OCI-LY7 (cell line): ENCODE measurements at regions not wholly inside any gene's neighbourhood (a gene's known extent, or its start where the extent isn't known, plus 50 kb on each side); places are given as distances from the start of the nearest gene placed in this dataset.

ENCODE experiments used
- EZH2phosphoT487 ChIP-seq: fragments of 200-600 bp; sonication (generic); IDR thresholded peaks from 2 replicates; pipeline ENCODE4 v1.6.1; 2018; ENCODE audit warnings: low read depth, borderline replicate concordance, mild to moderate bottlenecking, mixed run types, antibody characterized with exemption, low read length, moderate library complexity, mixed read lengths
- TF ChIP-seq, protein P1 (sequence below): fragments of 200-600 bp; sonication (generic); conservative IDR thresholded peaks from 2 replicates; pipeline ENCODE4 v1.5.1; 2014; ENCODE audit warnings: mild to moderate bottlenecking, antibody characterized with exemption, low read length, moderate library complexity, mixed read lengths

DNA sequence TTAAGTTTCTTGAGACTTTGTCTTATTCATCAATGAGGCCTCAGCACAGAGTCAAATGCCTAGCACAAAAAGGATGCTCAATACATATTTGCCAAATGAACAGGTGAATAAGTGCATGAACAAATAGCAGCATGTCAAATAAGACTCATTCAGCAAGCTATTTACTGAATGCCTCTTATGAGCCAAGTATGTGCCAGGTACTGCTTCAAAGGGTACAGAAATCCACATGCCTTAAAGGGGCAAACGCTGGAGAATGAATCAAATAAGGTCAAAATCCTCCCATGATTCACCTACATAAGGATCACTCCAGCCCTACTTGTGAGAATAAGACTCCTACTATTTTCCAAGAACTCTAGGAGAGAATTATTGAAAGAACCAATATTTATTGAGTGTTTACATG is 260.2 kb upstream of the CPEB2 start:
- TF ChIP-seq, protein P1, sequence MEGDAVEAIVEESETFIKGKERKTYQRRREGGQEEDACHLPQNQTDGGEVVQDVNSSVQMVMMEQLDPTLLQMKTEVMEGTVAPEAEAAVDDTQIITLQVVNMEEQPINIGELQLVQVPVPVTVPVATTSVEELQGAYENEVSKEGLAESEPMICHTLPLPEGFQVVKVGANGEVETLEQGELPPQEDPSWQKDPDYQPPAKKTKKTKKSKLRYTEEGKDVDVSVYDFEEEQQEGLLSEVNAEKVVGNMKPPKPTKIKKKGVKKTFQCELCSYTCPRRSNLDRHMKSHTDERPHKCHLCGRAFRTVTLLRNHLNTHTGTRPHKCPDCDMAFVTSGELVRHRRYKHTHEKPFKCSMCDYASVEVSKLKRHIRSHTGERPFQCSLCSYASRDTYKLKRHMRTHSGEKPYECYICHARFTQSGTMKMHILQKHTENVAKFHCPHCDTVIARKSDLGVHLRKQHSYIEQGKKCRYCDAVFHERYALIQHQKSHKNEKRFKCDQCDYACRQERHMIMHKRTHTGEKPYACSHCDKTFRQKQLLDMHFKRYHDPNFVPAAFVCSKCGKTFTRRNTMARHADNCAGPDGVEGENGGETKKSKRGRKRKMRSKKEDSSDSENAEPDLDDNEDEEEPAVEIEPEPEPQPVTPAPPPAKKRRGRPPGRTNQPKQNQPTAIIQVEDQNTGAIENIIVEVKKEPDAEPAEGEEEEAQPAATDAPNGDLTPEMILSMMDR, result no peak
- TF ChIP-seq EZH2phosphoT487, result no peak
